Natural killer cell (primary cell): ENCODE measurements at regions not wholly inside any gene's neighbourhood (a gene's known extent, or its start where the extent isn't known, plus 50 kb on each side); places are given as distances from the start of the nearest gene placed in this dataset.

ENCODE experiments used
- ATAC-seq, 3 donors: fragments of 150-1000 bp in 2 of 3; fragments of 200-7000 bp in 1 of 3; cut with Tn5 transposase; 1 replicate in 1 of 3; 2 replicates in 2 of 3; pipeline ENCODE4 v1.10.0; 2021; ENCODE audit warnings: mild to moderate bottlenecking in 2 of 3, moderate library complexity in 2 of 3
- DNase-seq, 2 donors: peaks; one replicate each; pipeline versions ENCODE4 v3.0.0 to v3.0.0-alpha.2; 2013 to 2021; ENCODE audit warnings: mixed read lengths in 1 of 2
- H3K27ac ChIP-seq: one replicate; pipeline ENCODE4 v1.5.1; 2013; ENCODE audit warnings: mild to moderate bottlenecking, low read length
- H3K27me3 ChIP-seq: one replicate; pipeline ENCODE4 v1.6.1; 2013; ENCODE audit warnings: low read length; ENCODE audit not compliant: control insufficient read depth, insufficient read depth
- H3K36me3 ChIP-seq: one replicate; pipeline ENCODE4 v1.6.1; 2013; ENCODE audit warnings: low read length; ENCODE audit not compliant: control insufficient read depth, insufficient read depth
- H3K4me1 ChIP-seq: one replicate; pipeline ENCODE4 v1.6.1; 2013; ENCODE audit warnings: low read length; ENCODE audit not compliant: control insufficient read depth, insufficient read depth
- H3K4me3 ChIP-seq: one replicate; pipeline ENCODE4 v1.5.1; 2013; ENCODE audit warnings: low read length
- H3K9me3 ChIP-seq: one replicate; pipeline ENCODE4 v1.6.1; 2013; ENCODE audit warnings: low read length; ENCODE audit not compliant: control insufficient read depth, insufficient read depth
- H3K27ac Mint-ChIP-seq, 2 donors: one replicate each; pipeline ENCODE4 v1.8.0; 2022; ENCODE audit warnings: mild to moderate bottlenecking in 2 of 2, mixed read lengths in 2 of 2, moderate library complexity in 1 of 2
- H3K27me3 Mint-ChIP-seq, 2 donors: one replicate each; pipeline ENCODE4 v1.8.0; 2022; ENCODE audit warnings: low read depth in 2 of 2, mixed read lengths in 2 of 2
- H3K36me3 Mint-ChIP-seq: one replicate; pipeline ENCODE4 v1.8.0; 2022; ENCODE audit warnings: mixed read lengths
- H3K4me1 Mint-ChIP-seq, 2 donors: one replicate each; pipeline ENCODE4 v1.8.0; 2022; ENCODE audit warnings: mixed read lengths in 2 of 2
- H3K4me3 Mint-ChIP-seq: one replicate; pipeline ENCODE4 v1.8.0; 2022; ENCODE audit warnings: mild to moderate bottlenecking, moderate library complexity, mixed read lengths
- H3K9me3 Mint-ChIP-seq, 2 donors: one replicate each; pipeline ENCODE4 v1.8.0; 2022; ENCODE audit warnings: mixed read lengths in 2 of 2
- WGBS: methylation state at CpG from one replicate; pipeline ENCODE4 v1.1.7; 2013; ENCODE audit warnings: missing lambda C conversion rate; ENCODE audit not compliant: insufficient coverage; 5-methylcytosine and 5-hydroxymethylcytosine counted together
- intact Hi-C: fragments of 100-400 bp; cut with micrococcal nuclease; formaldehyde crosslinking; loops from one replicate; pipeline ENCODE4 v1.14.2; 2022
- TF ChIP-seq, protein P1 (sequence below): fragments of 200-600 bp; IDR thresholded peaks from one replicate; pipeline ENCODE4 v1.8.0; 2022; ENCODE audit warnings: antibody characterized with exemption

DNA sequence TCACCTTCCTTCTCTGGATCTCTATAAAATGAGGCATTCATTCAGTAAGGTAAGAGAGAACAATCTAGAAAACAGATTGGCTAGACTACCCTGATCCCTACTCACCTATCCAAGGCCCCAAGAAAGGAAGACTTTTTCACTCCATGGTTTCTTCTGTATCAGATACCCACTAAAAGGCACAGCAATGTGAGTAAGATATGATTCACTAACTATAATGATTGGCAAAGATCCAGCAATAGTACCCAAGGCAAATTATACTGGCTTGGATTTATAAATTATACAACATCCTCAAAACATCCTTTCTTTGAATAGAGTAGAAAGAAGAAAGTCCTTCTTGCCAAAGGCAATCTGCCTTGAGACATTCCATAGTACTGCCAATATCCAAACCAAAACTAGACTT is 1432.0 kb upstream of the GOT2 start:
- Histone ChIP-seq H3K9me3 (no peaks in the 10 kb centered on the region), H3K27me3 (no peaks in the 10 kb centered on the region), H3K4me1 (no peaks in the 10 kb centered on the region), H3K27ac (no peak overlapping the region), H3K4me3 (no peak overlapping the region), H3K36me3 (no peaks in the 10 kb centered on the region)
- TF ChIP-seq, protein P1, sequence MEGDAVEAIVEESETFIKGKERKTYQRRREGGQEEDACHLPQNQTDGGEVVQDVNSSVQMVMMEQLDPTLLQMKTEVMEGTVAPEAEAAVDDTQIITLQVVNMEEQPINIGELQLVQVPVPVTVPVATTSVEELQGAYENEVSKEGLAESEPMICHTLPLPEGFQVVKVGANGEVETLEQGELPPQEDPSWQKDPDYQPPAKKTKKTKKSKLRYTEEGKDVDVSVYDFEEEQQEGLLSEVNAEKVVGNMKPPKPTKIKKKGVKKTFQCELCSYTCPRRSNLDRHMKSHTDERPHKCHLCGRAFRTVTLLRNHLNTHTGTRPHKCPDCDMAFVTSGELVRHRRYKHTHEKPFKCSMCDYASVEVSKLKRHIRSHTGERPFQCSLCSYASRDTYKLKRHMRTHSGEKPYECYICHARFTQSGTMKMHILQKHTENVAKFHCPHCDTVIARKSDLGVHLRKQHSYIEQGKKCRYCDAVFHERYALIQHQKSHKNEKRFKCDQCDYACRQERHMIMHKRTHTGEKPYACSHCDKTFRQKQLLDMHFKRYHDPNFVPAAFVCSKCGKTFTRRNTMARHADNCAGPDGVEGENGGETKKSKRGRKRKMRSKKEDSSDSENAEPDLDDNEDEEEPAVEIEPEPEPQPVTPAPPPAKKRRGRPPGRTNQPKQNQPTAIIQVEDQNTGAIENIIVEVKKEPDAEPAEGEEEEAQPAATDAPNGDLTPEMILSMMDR, result no peak
- DNase-seq, result no peak
- Mint-ChIP-seq H3K9me3 (peaks cover 5 to 13% of the 10 kb centered on the region in 2 donors), H3K4me1 (no peaks in the 10 kb centered on the region), H3K27me3 (no peaks in the 10 kb centered on the region), H3K4me3 (no peak overlapping the region), H3K27ac (no peak overlapping the region), H3K36me3 (no peaks in the 10 kb centered on the region)
- no peak for ATAC-seq
- intact Hi-C loops, result no loop called here

DNA sequence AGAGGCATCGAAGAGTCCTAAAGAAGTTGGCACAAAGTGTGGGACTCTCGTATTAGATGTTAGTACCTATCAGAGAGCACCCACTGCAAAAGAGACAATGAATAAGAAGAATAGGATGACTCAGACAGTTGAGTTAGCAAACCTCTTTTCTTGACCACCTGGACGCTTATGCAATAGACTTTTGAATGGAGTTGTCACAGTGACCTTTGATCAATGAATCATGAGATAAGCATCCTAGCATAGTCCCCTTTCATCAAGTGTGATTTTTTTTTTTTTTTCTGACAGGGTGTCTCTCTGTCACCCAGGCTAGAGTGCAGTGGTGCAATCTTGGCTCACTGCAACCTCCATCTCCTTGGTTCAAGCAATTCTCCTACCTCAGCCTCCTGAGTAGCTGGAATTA is 1417.9 kb upstream of the GOT2 start:
- Mint-ChIP-seq H3K4me1 (no peaks in the 10 kb centered on the region), H3K36me3 (no peaks in the 10 kb centered on the region), H3K9me3 (peaks cover 11 to 19% of the 10 kb centered on the region in 2 donors), H3K4me3 (no peak overlapping the region), H3K27ac (no peak overlapping the region), H3K27me3 (no peaks in the 10 kb centered on the region)
- Histone ChIP-seq H3K27ac (no peak overlapping the region), H3K4me1 (no peaks in the 10 kb centered on the region), H3K9me3 (no peaks in the 10 kb centered on the region), H3K27me3 (no peaks in the 10 kb centered on the region), H3K4me3 (no peak overlapping the region), H3K36me3 (no peaks in the 10 kb centered on the region)
- 94% methylated on average over 3 of the region's 3 CpGs for WGBS
- intact Hi-C loops, result no loop called here
- no peak for ATAC-seq
- no peak for DNase-seq
- TF ChIP-seq, protein P1, result no peak

DNA sequence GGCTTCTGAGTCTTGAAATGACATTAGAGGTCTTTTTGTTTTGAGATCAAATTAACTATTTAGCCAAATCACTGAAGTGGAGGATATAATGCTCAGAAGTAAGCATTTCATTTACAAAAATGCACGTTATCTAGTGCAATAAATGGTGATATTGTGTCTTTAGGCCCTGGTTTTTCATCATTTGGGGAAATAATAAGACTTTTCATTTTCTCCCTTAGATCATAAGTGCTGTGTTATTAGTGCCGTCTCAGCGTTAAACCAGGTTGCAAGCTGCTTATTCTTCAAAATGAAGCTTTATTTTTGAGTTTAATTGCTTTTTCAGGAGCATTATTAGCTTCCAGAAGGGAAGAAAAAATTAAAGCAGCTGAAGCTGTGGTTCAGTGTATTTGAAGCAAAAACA is 1416.8 kb upstream of the GOT2 start:
- H3K9me3 ChIP-seq, result no peaks in the 10 kb centered on the region
- no peaks in the 10 kb centered on the region for H3K36me3 ChIP-seq
- no peaks in the 10 kb centered on the region for H3K27me3 Mint-ChIP-seq
- no peaks in the 10 kb centered on the region for H3K36me3 Mint-ChIP-seq
- TF ChIP-seq, protein P1, result no peak
- no peak overlapping the region for H3K4me3 ChIP-seq
- DNase-seq (no peak), ATAC-seq (no peak)
- H3K27ac Mint-ChIP-seq, result no peak overlapping the region
- 66% methylated on average over 3 of the region's 3 CpGs for WGBS
- H3K27ac ChIP-seq, result no peak overlapping the region
- H3K27me3 ChIP-seq, result no peaks in the 10 kb centered on the region
- H3K4me3 Mint-ChIP-seq, result no peak overlapping the region
- H3K9me3 Mint-ChIP-seq, result peaks cover 11 to 17% of the 10 kb centered on the region in 2 donors
- intact Hi-C loops, result no loop called here
- H3K4me1 Mint-ChIP-seq, result no peaks in the 10 kb centered on the region
- H3K4me1 ChIP-seq, result no peaks in the 10 kb centered on the region

DNA sequence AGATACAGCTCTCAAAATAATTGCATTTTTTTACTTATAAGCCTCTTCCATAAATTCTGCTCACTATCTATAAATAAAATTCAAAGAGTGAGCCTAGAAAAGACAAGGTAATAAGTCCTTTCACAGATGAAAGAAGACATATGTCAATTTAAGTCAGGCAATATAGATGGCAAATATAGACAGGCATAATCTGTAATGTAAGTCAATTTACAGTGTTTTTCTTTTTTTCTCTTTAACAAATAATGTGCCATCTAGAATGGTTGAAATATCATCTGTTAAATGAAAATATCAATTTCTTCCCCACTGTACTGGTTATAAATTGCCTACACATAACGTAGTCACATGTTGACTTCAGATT is 1409.2 kb upstream of the GOT2 start:
- Mint-ChIP-seq H3K9me3 (peaks cover 7 to 13% of the 10 kb centered on the region in 2 donors), H3K27ac (no peak overlapping the region), H3K36me3 (peaks cover 5% of the 10 kb centered on the region), H3K27me3 (no peaks in the 10 kb centered on the region), H3K4me1 (no peaks in the 10 kb centered on the region), H3K4me3 (no peak overlapping the region)
- H3K27me3 ChIP-seq, result no peaks in the 10 kb centered on the region
- DNase-seq (no peak), ATAC-seq (no peak)
- no peaks in the 10 kb centered on the region for H3K4me1 ChIP-seq
- TF ChIP-seq, protein P1, result no peak
- no peaks in the 10 kb centered on the region for H3K36me3 ChIP-seq
- H3K4me3 ChIP-seq, result no peak overlapping the region
- peaks cover 17% of the 10 kb centered on the region for H3K9me3 ChIP-seq
- no CpG with 5 or more reads among the region's 1 CpG for WGBS
- H3K27ac ChIP-seq, result no peak overlapping the region
- intact Hi-C loops, result no loop called here
